IMR-90 (cell line): ENCODE measurements at regions not wholly inside any gene's neighbourhood (a gene's known extent, or its start where the extent isn't known, plus 50 kb on each side); places are given as distances from the start of the nearest gene placed in this dataset.

Source experiments
- ATAC-seq: fragments of 200-7000 bp; cut with Tn5 transposase; 2 replicates; pipeline ENCODE4 v1.9.1; 2020; ENCODE audit warnings: low read depth, mild to moderate bottlenecking, moderate library complexity
- BruUV-seq: library from RNA; stranded (reverse); fragments of 400-500 nt; replicated peaks from 2 replicates; lab custom pipeline; 2021; lab: Mats Ljungman, UMichigan
- CTCF ChIA-PET: fragments of 300-600 bp; formaldehyde crosslinking; extraction: SDS; loops from one replicate; lab custom pipeline; 2021; ENCODE audit warnings: antibody characterized with exemption; lab: Yijun Ruan, JAX
- POLR2A ChIA-PET: fragments of 300-600 bp; sonication (Branson Sonifier 250); formaldehyde crosslinking; loops from one replicate; lab custom pipeline; 2022; ENCODE audit warnings: antibody characterized with exemption; ENCODE audit not compliant: unreplicated experiment; lab: Charles Lee
- DNase-seq: peaks from one replicate; pipeline ENCODE4 v3.0.0; 2013
- H2AFZ ChIP-seq: replicated peaks from 2 replicates; pipeline ENCODE3; 2013; ENCODE audit warnings: low read length, mild to moderate bottlenecking; ENCODE audit not compliant: poor library complexity
- H2AK5ac ChIP-seq: 2 replicates; pipeline ENCODE4 v1.6.1; 2013; ENCODE audit warnings: low read depth, low read length, inconsistent platforms
- H2AK9ac ChIP-seq: replicated peaks from 2 replicates; pipeline ENCODE3; 2013; ENCODE audit warnings: mild to moderate bottlenecking, low read depth, low read length, moderate library complexity; ENCODE audit not compliant: poor library complexity
- H2BK120ac ChIP-seq: 2 replicates; pipeline ENCODE4 v1.6.1; 2013; ENCODE audit warnings: low read depth, low read length, inconsistent platforms
- H2BK15ac ChIP-seq: 3 replicates; pipeline ENCODE4 v1.6.1; 2013; ENCODE audit warnings: low read depth, low read length, inconsistent platforms
- H2BK20ac ChIP-seq: 2 replicates; pipeline ENCODE4 v1.6.1; 2013; ENCODE audit warnings: low read depth, mild to moderate bottlenecking, inconsistent platforms, low read length, moderate library complexity
- H2BK5ac ChIP-seq: 2 replicates; pipeline ENCODE4 v1.6.1; 2013; ENCODE audit warnings: mild to moderate bottlenecking, low read depth, low read length, inconsistent platforms; ENCODE audit not compliant: poor library complexity, severe bottlenecking
- H3K14ac ChIP-seq: replicated peaks from 2 replicates; pipeline ENCODE4 v1.6.1; 2013; ENCODE audit warnings: low read depth, low read length, inconsistent platforms
- H3K18ac ChIP-seq: 2 replicates; pipeline ENCODE4 v1.6.1; 2013; ENCODE audit warnings: low read depth, low read length, control low read depth
- H3K23ac ChIP-seq: 2 replicates; pipeline ENCODE4 v1.6.1; 2013; ENCODE audit warnings: low read depth, low read length, inconsistent platforms
- H3K27ac ChIP-seq: 2 replicates; pipeline ENCODE4 v1.5.1; 2013; ENCODE audit warnings: mild to moderate bottlenecking, control low read depth, low read length; ENCODE audit not compliant: insufficient read depth
- H3K27me3 ChIP-seq: 2 replicates; pipeline ENCODE4 v1.6.1; 2013; ENCODE audit warnings: low read length; ENCODE audit not compliant: control insufficient read depth, insufficient read depth
- H3K36me3 ChIP-seq: 2 replicates; pipeline ENCODE4 v1.6.1; 2013; ENCODE audit warnings: low read length, mixed read lengths; ENCODE audit not compliant: control insufficient read depth, insufficient read depth
- H3K4ac ChIP-seq: 2 replicates; pipeline ENCODE4 v1.6.1; 2013; ENCODE audit warnings: low read depth, low read length, inconsistent platforms
- H3K4me1 ChIP-seq: 2 replicates; pipeline ENCODE4 v1.6.1; 2013; ENCODE audit warnings: low read length, mixed read lengths; ENCODE audit not compliant: control insufficient read depth, insufficient read depth
- H3K4me2 ChIP-seq: 2 replicates; pipeline ENCODE4 v1.6.1; 2013; ENCODE audit warnings: low read depth, mild to moderate bottlenecking, control low read depth, low read length, moderate library complexity
- H3K4me3 ChIP-seq: 2 replicates; pipeline ENCODE4 v1.5.1; 2013; ENCODE audit warnings: low read depth, mild to moderate bottlenecking, control low read depth, low read length, moderate library complexity; ENCODE audit not compliant: insufficient read depth
- H3K56ac ChIP-seq: 2 replicates; pipeline ENCODE4 v1.6.1; 2013; ENCODE audit warnings: low read length, inconsistent platforms; ENCODE audit not compliant: insufficient read depth; ENCODE audit errors: extremely low read depth
- H3K79me1 ChIP-seq, 2 experiments: 2 replicates each; pipeline ENCODE4 v1.6.1; 2013; ENCODE audit warnings: low read length in 2 of 2, inconsistent platforms in 1 of 2, low read depth in 1 of 2
- H3K9ac ChIP-seq: 2 replicates; pipeline ENCODE4 v1.6.1; 2013; ENCODE audit warnings: low read depth, low read length, control low read depth
- H3K9me1 ChIP-seq: 2 replicates; pipeline ENCODE4 v1.6.1; 2013; ENCODE audit warnings: low read length, inconsistent platforms; ENCODE audit not compliant: insufficient read depth
- H3K9me3 ChIP-seq: 2 replicates; pipeline ENCODE4 v1.6.1; 2013; ENCODE audit warnings: low read length; ENCODE audit not compliant: control insufficient read depth, insufficient read depth
- H4K20me1 ChIP-seq: 2 replicates; pipeline ENCODE4 v1.6.1; 2013; ENCODE audit warnings: low read length, inconsistent platforms; ENCODE audit not compliant: insufficient read depth
- H4K5ac ChIP-seq: 2 replicates; pipeline ENCODE4 v1.6.1; 2013; ENCODE audit warnings: mild to moderate bottlenecking, low read depth, low read length, control low read depth
- H4K8ac ChIP-seq, 2 experiments: 2 replicates each; pipeline ENCODE4 v1.6.1; 2013; ENCODE audit warnings: low read depth in 2 of 2, low read length in 2 of 2, control low read depth in 1 of 2, inconsistent platforms in 1 of 2
- H4K91ac ChIP-seq: 2 replicates; pipeline ENCODE4 v1.6.1; 2013; ENCODE audit warnings: low read depth, low read length, inconsistent platforms; ENCODE audit not compliant: insufficient read depth
- CEBPB ChIP-seq: IDR thresholded peaks from 2 replicates; pipeline ENCODE4 v1.6.1; 2012; ENCODE audit warnings: low read depth, low read length, improper control_type of control experiment
- ELK1 ChIP-seq: fragments of 150-350 bp; IDR thresholded peaks from 2 replicates; pipeline ENCODE4 v1.6.1; 2016; ENCODE audit warnings: low read depth, mild to moderate bottlenecking, low read length, moderate library complexity, borderline replicate concordance
- MAFK ChIP-seq: IDR thresholded peaks from 2 replicates; pipeline ENCODE4 v1.6.1; 2012; ENCODE audit warnings: low read depth, low read length, improper control_type of control experiment
- MAZ ChIP-seq: IDR thresholded peaks from 2 replicates; pipeline ENCODE4 v1.6.1; 2012; ENCODE audit warnings: low read depth, mild to moderate bottlenecking, low read length, improper control_type of control experiment, moderate library complexity, borderline replicate concordance
- RAD21 ChIP-seq: IDR thresholded peaks from 2 replicates; pipeline ENCODE4 v1.6.1; 2012; ENCODE audit warnings: low read length, improper control_type of control experiment
- RFX5 ChIP-seq: IDR thresholded peaks from 2 replicates; pipeline ENCODE4 v1.8.0; 2012; ENCODE audit warnings: low read depth, mild to moderate bottlenecking, low read length, moderate library complexity
- SMC3 ChIP-seq: fragments of 150-350 bp; IDR thresholded peaks from 2 replicates; pipeline ENCODE4 v1.6.1; 2016; ENCODE audit warnings: low read depth, mild to moderate bottlenecking, antibody characterized with exemption, low read length, moderate library complexity
- WGBS, 2 experiments: methylation state at CpG; one replicate each; pipeline versions ENCODE4 v1.1.5 to v1.1.7; 2013; ENCODE audit warnings: missing lambda C conversion rate in 2 of 2; ENCODE audit not compliant: insufficient read length in 1 of 2; ENCODE audit errors: extremely low coverage in 2 of 2; 5-methylcytosine and 5-hydroxymethylcytosine counted together
- dilution Hi-C: fragments of 300-500 bp; cut with HindIII; formaldehyde crosslinking; loops from one replicate; pipeline ENCODE4 v1.14.3; 2018; ENCODE audit warnings: low sequenced_read_pairs; ENCODE audit not compliant: unreplicated experiment
- in situ Hi-C: fragments of 300-500 bp; cut with MboI; formaldehyde crosslinking; loops from 3 replicates; pipeline ENCODE4 v1.14.3; 2019; ENCODE audit warnings: low sequenced_read_pairs, inconsistent platforms, mixed read lengths
- intact Hi-C: fragments of 100-400 bp; cut with micrococcal nuclease; formaldehyde crosslinking; loops from 2 replicates; pipeline ENCODE4 v1.10.0; 2022

GRCh38 chr6:14776307-14776706 lies 469.6 kb upstream of the JARID2 start:
- Histone ChIP-seq H2BK20ac (no peak overlapping the region), H2AK9ac (no peak overlapping the region), H4K91ac (no peak overlapping the region), H4K20me1 (no peaks in the 10 kb centered on the region), H3K9me1 (no peaks in the 10 kb centered on the region), H3K9me3 (peaks cover 2% of the 10 kb centered on the region), H3K18ac (no peak overlapping the region), H3K9ac (no peak overlapping the region), H4K5ac (no peak overlapping the region), H3K4ac (no peak overlapping the region), H3K56ac (no peak overlapping the region), H3K4me2 (no peak overlapping the region), H2BK15ac (no peak overlapping the region), H3K36me3 (no peaks in the 10 kb centered on the region), H3K4me3 (no peak overlapping the region), H3K14ac (no peak overlapping the region), H3K27me3 (no peaks in the 10 kb centered on the region), H2BK120ac (no peak overlapping the region), H4K8ac (no peak overlapping the region), H2AK5ac (no peak overlapping the region), H2BK5ac (no peak overlapping the region), H3K23ac (no peak overlapping the region), H2AFZ (no peak overlapping the region), H3K27ac (no peak overlapping the region), H3K79me1 (no peaks in the 10 kb centered on the region), H3K4me1 (peaks cover 6% of the 10 kb centered on the region; the same call in 1 of the 2 replicates)
- no peak for ATAC-seq
- ChIA-PET CTCF (no interaction called here), POLR2A (no interaction called here)
- no TSS peak for BruUV-seq
- intact Hi-C loops: no loop called here
- DNase-seq: no peak
- in situ Hi-C loops: no loop called here
- WGBS, 2 experiments: no CpG with 5 or more reads among the region's 3 CpGs
- dilution Hi-C loops: no loop called here
- TF ChIP-seq RFX5: no peak
- no peak for TF ChIP-seq CEBPB
- TF ChIP-seq RAD21: no peak
- no peak for TF ChIP-seq ELK1
- no peak for TF ChIP-seq MAFK
- no peak for TF ChIP-seq SMC3
- TF ChIP-seq MAZ: no peak
